H9 (cell line): ENCODE measurements at regions not wholly inside any gene's neighbourhood (a gene's known extent, or its start where the extent isn't known, plus 50 kb on each side); places are given as distances from the start of the nearest gene placed in this dataset.

Source experiments
- DNase-seq: peaks from one replicate; pipeline ENCODE4 v3.0.0-alpha.2; 2017
- H2AFZ ChIP-seq: one replicate; pipeline ENCODE4 v1.6.1; 2013; ENCODE audit warnings: mild to moderate bottlenecking, low read length, control low read depth, moderate library complexity
- H2AK5ac ChIP-seq: 2 replicates; pipeline ENCODE4 v1.6.1; 2013; ENCODE audit warnings: low read length, control low read depth, mixed read lengths; ENCODE audit not compliant: insufficient read length
- H2BK120ac ChIP-seq: one replicate; pipeline ENCODE4 v1.6.1; 2013; ENCODE audit warnings: low read depth, mild to moderate bottlenecking, low read length, control low read depth, inconsistent platforms; ENCODE audit not compliant: poor library complexity, severe bottlenecking
- H2BK12ac ChIP-seq: 2 replicates; pipeline ENCODE4 v1.6.1; 2013; ENCODE audit warnings: low read length, control low read depth, mixed read lengths, low read depth; ENCODE audit not compliant: insufficient read length
- H2BK15ac ChIP-seq: 2 replicates; pipeline ENCODE4 v1.6.1; 2013; ENCODE audit warnings: low read depth, low read length, control low read depth
- H2BK20ac ChIP-seq: one replicate; pipeline ENCODE4 v1.6.1; 2013; ENCODE audit warnings: low read depth, mild to moderate bottlenecking, low read length, control low read depth, inconsistent platforms; ENCODE audit not compliant: poor library complexity, severe bottlenecking
- H2BK5ac ChIP-seq: 2 replicates; pipeline ENCODE4 v1.6.1; 2013; ENCODE audit warnings: low read length, control low read depth, mixed read lengths; ENCODE audit not compliant: insufficient read length
- H3K14ac ChIP-seq: 2 replicates; pipeline ENCODE4 v1.6.1; 2013; ENCODE audit warnings: low read length, control low read depth; ENCODE audit not compliant: insufficient read depth
- H3K18ac ChIP-seq: 2 replicates; pipeline ENCODE4 v1.6.1; 2013; ENCODE audit warnings: low read depth, mild to moderate bottlenecking, mixed read lengths, low read length, control low read depth; ENCODE audit not compliant: insufficient read length
- H3K23ac ChIP-seq: 2 replicates; pipeline ENCODE4 v1.6.1; 2013; ENCODE audit warnings: low read length, control low read depth, mixed read lengths, low read depth; ENCODE audit not compliant: insufficient read length
- H3K23me2 ChIP-seq: 2 replicates; pipeline ENCODE4 v1.6.1; 2013; ENCODE audit warnings: low read depth, mild to moderate bottlenecking, mixed read lengths, low read length, control low read depth; ENCODE audit not compliant: insufficient read length, poor library complexity, severe bottlenecking
- H3K27ac ChIP-seq: 2 replicates; pipeline ENCODE4 v1.5.1; 2013; ENCODE audit warnings: low read length, control low read depth, mixed read lengths, low read depth; ENCODE audit not compliant: insufficient read length
- H3K27me3 ChIP-seq: 2 replicates; pipeline ENCODE4 v1.6.1; 2013; ENCODE audit warnings: low read length, control low read depth, inconsistent platforms; ENCODE audit not compliant: insufficient read depth
- H3K4ac ChIP-seq: 2 replicates; pipeline ENCODE4 v1.6.1; 2013; ENCODE audit warnings: low read depth, mild to moderate bottlenecking, control low read depth, inconsistent platforms, low read length, moderate library complexity
- H3K4me1 ChIP-seq: 2 replicates; pipeline ENCODE4 v1.6.1; 2013; ENCODE audit warnings: low read length, control low read depth, inconsistent platforms; ENCODE audit not compliant: insufficient read depth
- H3K4me2 ChIP-seq: 2 replicates; pipeline ENCODE4 v1.6.1; 2013; ENCODE audit warnings: low read length, control low read depth, mixed read lengths; ENCODE audit not compliant: insufficient read length, insufficient read depth
- H3K56ac ChIP-seq: 2 replicates; pipeline ENCODE4 v1.6.1; 2013; ENCODE audit warnings: low read depth, mild to moderate bottlenecking, mixed read lengths, low read length, control low read depth; ENCODE audit not compliant: insufficient read length
- H3K79me1 ChIP-seq: 2 replicates; pipeline ENCODE4 v1.6.1; 2013; ENCODE audit warnings: low read depth, mild to moderate bottlenecking, moderate library complexity, low read length, control low read depth, inconsistent platforms; ENCODE audit not compliant: insufficient read depth, poor library complexity, severe bottlenecking
- H3K79me2 ChIP-seq: 2 replicates; pipeline ENCODE4 v1.6.1; 2013; ENCODE audit warnings: low read length, control low read depth, inconsistent platforms; ENCODE audit not compliant: insufficient read depth
- H3K9ac ChIP-seq: 2 replicates; pipeline ENCODE4 v1.6.1; 2013; ENCODE audit warnings: low read length, control low read depth, mixed read lengths; ENCODE audit not compliant: insufficient read length; ENCODE audit errors: extremely low read depth
- H3K9me3 ChIP-seq: one replicate; pipeline ENCODE4 v1.6.1; 2013; ENCODE audit warnings: low read depth, low read length, inconsistent platforms; ENCODE audit not compliant: control insufficient read depth
- H3T11ph ChIP-seq: one replicate; pipeline ENCODE4 v1.6.1; 2013; ENCODE audit warnings: mild to moderate bottlenecking, low read length, control low read depth, inconsistent platforms
- H4K20me1 ChIP-seq: one replicate; pipeline ENCODE4 v1.6.1; 2013; ENCODE audit not compliant: control insufficient read depth, insufficient read length, insufficient read depth
- H4K5ac ChIP-seq: 2 replicates; pipeline ENCODE4 v1.6.1; 2013; ENCODE audit warnings: low read depth, mild to moderate bottlenecking, mixed read lengths, low read length, control low read depth; ENCODE audit not compliant: insufficient read length
- H4K8ac ChIP-seq: replicated peaks from 2 replicates; pipeline ENCODE4 v1.6.1; 2013; ENCODE audit warnings: low read length, control low read depth, mixed read lengths, low read depth; ENCODE audit not compliant: insufficient read length
- H4K91ac ChIP-seq: 2 replicates; pipeline ENCODE4 v1.6.1; 2013; ENCODE audit warnings: low read depth, mild to moderate bottlenecking, moderate library complexity, mixed read lengths, low read length, control low read depth; ENCODE audit not compliant: insufficient read length
- H3K27ac Mint-ChIP-seq, 3 experiments: 2 replicates in 2 of 3; 3 replicates in 1 of 3; pipeline ENCODE4 v1.8.0; 2020 to 2021; ENCODE audit warnings: mixed read lengths in 3 of 3, mild to moderate bottlenecking in 1 of 3, moderate library complexity in 1 of 3
- H3K27me3 Mint-ChIP-seq: 2 replicates; pipeline ENCODE4 v1.8.0; 2021; ENCODE audit warnings: low read depth, mild to moderate bottlenecking, moderate library complexity, mixed read lengths
- H3K36me3 Mint-ChIP-seq, 3 experiments: 2 replicates in 2 of 3; 3 replicates in 1 of 3; pipeline ENCODE4 v1.8.0; 2020 to 2021; ENCODE audit warnings: low read depth in 3 of 3, mixed read lengths in 3 of 3; ENCODE audit not compliant: insufficient read depth in 1 of 3
- H3K4me1 Mint-ChIP-seq, 2 experiments: 2 replicates each; pipeline ENCODE4 v1.8.0; 2020; ENCODE audit warnings: mixed read lengths in 2 of 2
- H3K4me3 Mint-ChIP-seq, 2 experiments: 2 replicates in 1 of 2; 3 replicates in 1 of 2; pipeline ENCODE4 v1.8.0; 2020 to 2021; ENCODE audit warnings: mild to moderate bottlenecking in 2 of 2, mixed read lengths in 2 of 2, moderate library complexity in 1 of 2
- H3K9me3 Mint-ChIP-seq, 2 experiments: 2 replicates in 1 of 2; 3 replicates in 1 of 2; pipeline ENCODE4 v1.8.0; 2020; ENCODE audit warnings: mild to moderate bottlenecking in 2 of 2, mixed read lengths in 2 of 2, moderate library complexity in 1 of 2
- WGBS: extraction: QIAGEN DNeasy Blood & Tissue Kit; methylation state at CpG from one replicate; pipeline ENCODE4 v1.1.7; 2013; ENCODE audit warnings: missing lambda C conversion rate, low lambda C conversion rate, mixed read lengths; ENCODE audit not compliant: insufficient read length; ENCODE audit errors: extremely low coverage; 5-methylcytosine and 5-hydroxymethylcytosine counted together
- TF ChIP-seq, protein P1 (sequence below): fragments of 200-600 bp; sonication (generic); conservative IDR thresholded peaks from 3 replicates; pipeline ENCODE4 v1.8.0; 2021; ENCODE audit warnings: antibody characterized with exemption, mild to moderate bottlenecking

DNA sequence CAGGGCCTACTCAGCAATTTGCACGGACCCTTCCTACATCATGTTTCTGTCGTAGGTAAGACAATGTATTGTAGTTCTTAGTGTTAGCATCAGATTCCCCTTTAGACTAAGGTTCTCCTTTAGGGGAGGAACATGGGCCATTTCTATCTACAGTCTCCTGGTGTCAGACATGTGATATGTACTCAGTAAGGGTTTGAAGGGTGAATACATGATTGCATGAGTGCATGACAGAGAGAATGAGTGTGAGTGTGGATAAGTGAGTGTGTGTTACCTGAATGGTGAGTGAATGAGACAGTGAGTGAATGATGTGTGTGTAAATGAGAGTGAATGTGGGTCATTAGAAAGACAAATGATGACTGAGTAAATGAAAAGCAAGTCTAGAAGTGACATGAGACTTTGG, 476.8 kb downstream of the HAPSTR1 start:
- no peak overlapping the region for H2BK15ac ChIP-seq
- H3K18ac ChIP-seq: no peak overlapping the region
- no peak overlapping the region for H3K56ac ChIP-seq
- H3K23ac ChIP-seq: no peak overlapping the region
- no peaks in the 10 kb centered on the region for H3K79me2 ChIP-seq
- H3K14ac ChIP-seq: no peak overlapping the region
- no peaks in the 10 kb centered on the region for H3K23me2 ChIP-seq
- H3K27ac Mint-ChIP-seq: peak overlapping the region in 1 of 3 experiments; percentile 2; a peak in 1 of 7 replicates
- H4K20me1 ChIP-seq: no peaks in the 10 kb centered on the region
- no peak overlapping the region for H2AK5ac ChIP-seq
- H3K9me3 Mint-ChIP-seq: no peaks in the 10 kb centered on the region
- no peak overlapping the region for H2BK12ac ChIP-seq
- H3K4ac ChIP-seq: no peak overlapping the region
- H3K79me1 ChIP-seq: no peaks in the 10 kb centered on the region
- peaks cover 4% of the 10 kb centered on the region; the same call in 1 of the 2 replicates for H3K4me1 ChIP-seq
- H3K36me3 Mint-ChIP-seq: no peaks in the 10 kb centered on the region; a peak in 2 of 7 replicates
- no peak overlapping the region for H4K5ac ChIP-seq
- H2BK5ac ChIP-seq: no peak overlapping the region
- no peak overlapping the region for H3K27ac ChIP-seq
- no CpG with 5 or more reads among the region's 2 CpGs for WGBS
- no peak overlapping the region for H2BK120ac ChIP-seq
- H3K9me3 ChIP-seq: no peaks in the 10 kb centered on the region
- no peak for DNase-seq
- no peak overlapping the region for H3K4me3 Mint-ChIP-seq
- H4K8ac ChIP-seq: no peak overlapping the region
- no peak overlapping the region for H2AFZ ChIP-seq
- TF ChIP-seq, protein P1, sequence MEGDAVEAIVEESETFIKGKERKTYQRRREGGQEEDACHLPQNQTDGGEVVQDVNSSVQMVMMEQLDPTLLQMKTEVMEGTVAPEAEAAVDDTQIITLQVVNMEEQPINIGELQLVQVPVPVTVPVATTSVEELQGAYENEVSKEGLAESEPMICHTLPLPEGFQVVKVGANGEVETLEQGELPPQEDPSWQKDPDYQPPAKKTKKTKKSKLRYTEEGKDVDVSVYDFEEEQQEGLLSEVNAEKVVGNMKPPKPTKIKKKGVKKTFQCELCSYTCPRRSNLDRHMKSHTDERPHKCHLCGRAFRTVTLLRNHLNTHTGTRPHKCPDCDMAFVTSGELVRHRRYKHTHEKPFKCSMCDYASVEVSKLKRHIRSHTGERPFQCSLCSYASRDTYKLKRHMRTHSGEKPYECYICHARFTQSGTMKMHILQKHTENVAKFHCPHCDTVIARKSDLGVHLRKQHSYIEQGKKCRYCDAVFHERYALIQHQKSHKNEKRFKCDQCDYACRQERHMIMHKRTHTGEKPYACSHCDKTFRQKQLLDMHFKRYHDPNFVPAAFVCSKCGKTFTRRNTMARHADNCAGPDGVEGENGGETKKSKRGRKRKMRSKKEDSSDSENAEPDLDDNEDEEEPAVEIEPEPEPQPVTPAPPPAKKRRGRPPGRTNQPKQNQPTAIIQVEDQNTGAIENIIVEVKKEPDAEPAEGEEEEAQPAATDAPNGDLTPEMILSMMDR: no peak
- no peak overlapping the region for H4K91ac ChIP-seq
- H3K9ac ChIP-seq: no peak overlapping the region
- no peaks in the 10 kb centered on the region for H3K27me3 Mint-ChIP-seq
- peaks cover 12 to 17% of the 10 kb centered on the region in 2 experiments for H3K4me1 Mint-ChIP-seq
- no peak overlapping the region for H3T11ph ChIP-seq
- no peak overlapping the region for H3K4me2 ChIP-seq
- no peak overlapping the region for H2BK20ac ChIP-seq
- H3K27me3 ChIP-seq: no peaks in the 10 kb centered on the region; the same call in 1 of the 2 replicates
